Stomach (tissue), 8 donors: ENCODE measurements at regions not wholly inside any gene's neighbourhood (a gene's known extent, or its start where the extent isn't known, plus 50 kb on each side); places are given as distances from the start of the nearest gene placed in this dataset.

ENCODE experiments used
- DNase-seq, 2 donors: peaks; one replicate each; pipeline versions ENCODE4 v3.0.0 to v3.0.0-alpha.2; 2013 to 2019
- H3K27ac ChIP-seq, 5 donors: fragments of 200-600 bp in 4 of 5; sonication (generic) in 4 of 5; one replicate each; pipeline ENCODE4 v1.5.1; 2013 to 2019; ENCODE audit warnings: mild to moderate bottlenecking in 1 of 5, moderate library complexity in 1 of 5
- H3K27me3 ChIP-seq, 3 donors: fragments of 200-600 bp; sonication (generic); one replicate each; pipeline ENCODE4 v1.5.1; 2017 to 2019; ENCODE audit warnings: mixed run types in 1 of 3
- H3K36me3 ChIP-seq, 4 donors: fragments of 200-600 bp; sonication (generic); 1 replicate in 3 of 4; 2 replicates in 1 of 4; pipeline ENCODE4 v1.5.1; 2016 to 2019
- H3K4me1 ChIP-seq, 4 donors: fragments of 200-600 bp; sonication (generic); one replicate each; pipeline ENCODE4 v1.5.1; 2016 to 2019
- H3K4me3 ChIP-seq, 4 donors: fragments of 200-600 bp; sonication (generic) in 3 of 4; one replicate each; pipeline ENCODE4 v1.5.1; 2016 to 2019; ENCODE audit warnings: mild to moderate bottlenecking in 1 of 4
- H3K9me3 ChIP-seq, 4 donors: fragments of 200-600 bp; sonication (generic); one replicate each; pipeline ENCODE4 v1.5.1; 2016 to 2019
- EP300 ChIP-seq: sonication (generic); formaldehyde crosslinking; IDR thresholded peaks from one replicate; pipeline ENCODE4 v1.6.1; 2017; ENCODE audit warnings: antibody characterized with exemption
- POLR2A ChIP-seq, 4 donors: fragments of 450-650 bp; IDR thresholded peaks; one replicate each; pipeline ENCODE4 v1.6.1; 2016; ENCODE audit warnings: antibody characterized with exemption in 4 of 4, control low read depth in 2 of 4, mild to moderate bottlenecking in 1 of 4, moderate library complexity in 1 of 4
- POLR2AphosphoS5 ChIP-seq, 3 donors: sonication (generic); formaldehyde crosslinking; IDR thresholded peaks; one replicate each; pipeline ENCODE4 v1.6.1; 2016; ENCODE audit warnings: antibody characterized with exemption in 3 of 3
- WGBS, 5 donors: extraction: QIAGEN DNeasy Blood & Tissue Kit in 3 of 5; methylation state at CpG; one replicate each; pipeline versions ENCODE4 v1.1.5 to v1.1.7; 2013 to 2018; 5-methylcytosine and 5-hydroxymethylcytosine counted together
- intact Hi-C: fragments of 100-400 bp; cut with DNase I; formaldehyde crosslinking; loops from one replicate; pipeline ENCODE4 v1.15.1; 2023; ENCODE audit warnings: low total_unique reads
- TF ChIP-seq, protein P1 (sequence below), 7 experiments: fragments of 450-650 bp in 4 of 7; fragments of 200-600 bp in 3 of 7; sonication (generic) in 3 of 7; IDR thresholded peaks; one replicate each; pipeline ENCODE4 v1.5.1; 2016 to 2019; ENCODE audit warnings: antibody characterized with exemption in 7 of 7, control low read depth in 2 of 7, mild to moderate bottlenecking in 1 of 7
- donor health status: healthy with polysubstance abuse.
- donor health status: Bipolar disorder and iron deficiency.
- donor health status: healthy.

DNA sequence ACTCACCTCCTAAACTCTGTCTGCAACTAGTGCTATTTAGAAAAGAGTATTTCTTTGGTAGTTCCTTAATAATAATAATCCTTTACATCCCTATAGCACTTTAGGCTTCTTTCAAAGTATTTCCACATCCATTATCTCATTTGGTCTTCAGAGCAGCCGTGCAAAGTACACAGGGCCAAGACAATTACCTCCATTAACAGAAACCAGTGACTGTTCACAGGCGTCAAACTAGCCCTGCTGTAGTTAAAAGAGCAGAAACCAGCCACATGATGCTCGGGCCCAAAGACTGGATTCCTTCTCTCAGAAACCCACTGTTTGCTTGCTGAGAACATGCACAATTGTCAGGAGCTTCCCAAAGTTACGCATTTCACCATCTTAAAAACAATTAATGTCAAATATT lies 396.0 kb upstream of the DAB1 start:
- H3K9me3 ChIP-seq = no peaks in the 10 kb centered on the region
- intact Hi-C loops = no loop called here
- WGBS, 5 donors = 33 to 40% (median 36%) methylated on average over 4 of the region's 4 CpGs
- no peak overlapping the region for H3K4me3 ChIP-seq
- TF ChIP-seq POLR2AphosphoS5 (IDR thresholded peaks at IDR 0.05) (no peak), EP300 (no peak), POLR2A (IDR thresholded peaks at IDR 0.05) (no peak)
- TF ChIP-seq, protein P1, sequence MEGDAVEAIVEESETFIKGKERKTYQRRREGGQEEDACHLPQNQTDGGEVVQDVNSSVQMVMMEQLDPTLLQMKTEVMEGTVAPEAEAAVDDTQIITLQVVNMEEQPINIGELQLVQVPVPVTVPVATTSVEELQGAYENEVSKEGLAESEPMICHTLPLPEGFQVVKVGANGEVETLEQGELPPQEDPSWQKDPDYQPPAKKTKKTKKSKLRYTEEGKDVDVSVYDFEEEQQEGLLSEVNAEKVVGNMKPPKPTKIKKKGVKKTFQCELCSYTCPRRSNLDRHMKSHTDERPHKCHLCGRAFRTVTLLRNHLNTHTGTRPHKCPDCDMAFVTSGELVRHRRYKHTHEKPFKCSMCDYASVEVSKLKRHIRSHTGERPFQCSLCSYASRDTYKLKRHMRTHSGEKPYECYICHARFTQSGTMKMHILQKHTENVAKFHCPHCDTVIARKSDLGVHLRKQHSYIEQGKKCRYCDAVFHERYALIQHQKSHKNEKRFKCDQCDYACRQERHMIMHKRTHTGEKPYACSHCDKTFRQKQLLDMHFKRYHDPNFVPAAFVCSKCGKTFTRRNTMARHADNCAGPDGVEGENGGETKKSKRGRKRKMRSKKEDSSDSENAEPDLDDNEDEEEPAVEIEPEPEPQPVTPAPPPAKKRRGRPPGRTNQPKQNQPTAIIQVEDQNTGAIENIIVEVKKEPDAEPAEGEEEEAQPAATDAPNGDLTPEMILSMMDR (IDR thresholded peaks at IDR 0.05) = no peak
- no peaks in the 10 kb centered on the region for H3K36me3 ChIP-seq
- H3K27ac ChIP-seq = no peak overlapping the region
- peak in 1 of 2 donors; percentile 36 for DNase-seq
- no peaks in the 10 kb centered on the region for H3K4me1 ChIP-seq
- no peaks in the 10 kb centered on the region for H3K27me3 ChIP-seq

DNA sequence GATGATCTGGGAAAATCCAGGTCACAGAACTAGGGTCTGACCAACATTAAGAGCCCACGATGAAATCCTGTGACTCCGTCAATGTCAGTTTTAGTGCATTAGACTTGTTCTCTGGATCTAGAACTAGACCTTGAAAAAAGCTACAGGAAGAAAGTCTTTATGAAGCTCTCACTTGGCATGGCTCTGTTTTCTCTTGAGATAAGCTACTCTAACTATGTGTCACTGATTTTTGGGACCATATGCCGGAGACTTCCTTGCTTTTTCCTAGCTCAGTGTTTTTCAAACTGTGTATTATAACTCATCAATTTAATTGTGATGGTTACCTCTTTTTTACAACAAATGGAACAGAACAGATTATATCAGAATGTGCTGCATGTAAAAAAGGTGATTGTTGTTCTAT lies 379.7 kb upstream of the DAB1 start:
- WGBS, 5 donors = 83 to 93% (median 91%) methylated on average over 3 of the region's 3 CpGs
- H3K4me3 ChIP-seq = no peak overlapping the region
- H3K27me3 ChIP-seq = no peaks in the 10 kb centered on the region
- TF ChIP-seq, protein P1 (IDR thresholded peaks at IDR 0.05) = no peak
- TF ChIP-seq POLR2A (IDR thresholded peaks at IDR 0.05) (no peak), EP300 (no peak), POLR2AphosphoS5 (IDR thresholded peaks at IDR 0.05) (no peak)
- H3K36me3 ChIP-seq = no peaks in the 10 kb centered on the region
- intact Hi-C loops = no loop called here
- H3K27ac ChIP-seq = no peak overlapping the region
- H3K9me3 ChIP-seq = no peaks in the 10 kb centered on the region
- DNase-seq = no peak
- peaks cover 0 to 4% (median 0%) of the 10 kb centered on the region in 4 donors for H3K4me1 ChIP-seq

DNA sequence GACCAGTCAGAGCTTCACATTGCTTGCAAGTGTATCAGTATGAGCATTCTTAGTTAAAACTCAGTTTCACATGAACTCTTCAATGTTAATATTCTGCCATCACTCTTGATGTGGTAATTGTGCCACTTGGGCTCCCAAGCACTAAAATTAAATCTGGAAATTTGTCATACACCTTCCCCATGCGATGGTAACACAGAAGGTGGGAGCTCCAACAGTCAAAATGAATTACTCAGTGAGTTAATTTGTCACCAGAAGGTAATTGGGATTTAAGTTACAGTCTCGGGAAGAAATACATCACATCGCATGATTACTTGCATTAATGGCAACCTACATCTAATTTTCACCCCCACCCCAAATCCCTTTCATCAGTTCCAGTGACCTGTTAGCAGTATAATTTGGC lies 376.5 kb upstream of the DAB1 start:
- intact Hi-C loops = no loop called here
- H3K9me3 ChIP-seq = no peaks in the 10 kb centered on the region
- TF ChIP-seq, protein P1 (IDR thresholded peaks at IDR 0.05) = no peak
- TF ChIP-seq POLR2AphosphoS5 (IDR thresholded peaks at IDR 0.05) (no peak), EP300 (no peak), POLR2A (IDR thresholded peaks at IDR 0.05) (no peak)
- peaks cover 0 to 4% (median 0%) of the 10 kb centered on the region in 4 donors for H3K4me1 ChIP-seq
- H3K27ac ChIP-seq = no peak overlapping the region
- H3K36me3 ChIP-seq = no peaks in the 10 kb centered on the region
- no peaks in the 10 kb centered on the region for H3K27me3 ChIP-seq
- H3K4me3 ChIP-seq = no peak overlapping the region
- WGBS, 5 donors = 80 to 90% (median 81%) methylated on average over 3 of the region's 3 CpGs
- DNase-seq = no peak

DNA sequence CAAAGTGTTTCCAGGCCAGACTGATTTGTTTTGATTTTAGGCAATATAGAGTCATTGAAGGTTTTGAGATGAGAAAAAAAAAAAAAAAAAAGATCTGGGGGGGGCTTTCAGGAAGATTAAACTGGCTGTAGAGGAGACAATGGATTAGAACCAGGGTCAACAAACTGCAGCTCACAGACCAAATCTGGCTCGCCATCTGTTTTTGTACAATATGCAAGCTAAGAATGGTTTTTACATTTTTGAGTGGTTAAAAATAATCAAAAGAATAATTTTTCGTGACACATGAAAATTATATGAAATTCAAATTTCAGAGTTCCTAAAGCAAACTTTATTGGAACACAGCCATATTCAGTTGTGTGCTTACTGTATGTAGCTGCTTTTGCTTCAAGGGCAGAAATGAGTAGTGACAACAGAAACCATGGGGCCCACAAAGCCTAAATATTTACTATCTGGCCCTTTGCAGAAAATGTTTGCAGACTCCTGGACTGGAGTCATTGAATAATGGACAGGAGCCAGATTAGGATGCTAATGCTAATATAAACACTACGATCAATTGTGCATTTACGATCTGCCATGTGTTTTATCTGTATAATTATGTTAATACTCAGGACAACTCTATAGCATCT lies 375.7 kb upstream of the DAB1 start:
- Histone ChIP-seq H3K4me1 (peaks cover 0 to 4% (median 0%) of the 10 kb centered on the region in 4 donors), H3K9me3 (no peaks in the 10 kb centered on the region), H3K4me3 (no peak overlapping the region), H3K27me3 (no peaks in the 10 kb centered on the region), H3K36me3 (no peaks in the 10 kb centered on the region), H3K27ac (no peak overlapping the region)
- TF ChIP-seq POLR2A (IDR thresholded peaks at IDR 0.05) = no peak
- TF ChIP-seq, protein P1 (IDR thresholded peaks at IDR 0.05) = no peak
- TF ChIP-seq EP300 = no peak
- no peak for TF ChIP-seq POLR2AphosphoS5 (IDR thresholded peaks at IDR 0.05)
- WGBS, 5 donors = 36 to 51% (median 39%) methylated on average over 4 of the region's 4 CpGs
- intact Hi-C loops = no loop called here
- peak in 1 of 2 donors; percentile 12 for DNase-seq
